ENCODE measurements at regions not wholly inside any gene's neighbourhood (a gene's known extent, or its start where the extent isn't known, plus 50 kb on each side); places are given as distances from the start of the nearest gene placed in this dataset.

GRCh38 chr18:72063001-72063400 is 481.1 kb downstream of the CBLN2 start:
- peak; percentile 85 for DNase-seq

GRCh38 chr18:72058851-72059250 is 485.3 kb downstream of the CBLN2 start:
- no peak for DNase-seq

GRCh38 chr18:72056171-72056570 is 488.0 kb downstream of the CBLN2 start:
- no peak for DNase-seq

- DNase-seq, result no peak
Measured at GRCh38 chr18:72041313-72042032, 502.7 kb downstream of the CBLN2 start.

GRCh38 chr18:72013427-72013850 is 530.7 kb downstream of the CBLN2 start:
- no peak for DNase-seq

- no peak for DNase-seq
Measured at GRCh38 chr18:71998547-71999097, 545.5 kb downstream of the CBLN2 start.

- no peak for DNase-seq
Measured at GRCh38 chr18:71995904-71996465, 548.2 kb downstream of the CBLN2 start.

GRCh38 chr18:71994273-71994672 is 549.9 kb downstream of the CBLN2 start:
- no peak for DNase-seq

- DNase-seq, result no peak
Measured at GRCh38 chr18:71989616-71990015, 554.5 kb downstream of the CBLN2 start.

GRCh38 chr18:71986351-71987050 is 557.6 kb downstream of the CBLN2 start:
- no peak for DNase-seq

- DNase-seq, result no peak
Measured at GRCh38 chr18:71976744-71977143, 567.4 kb downstream of the CBLN2 start.

GRCh38 chr18:71966791-71967190 is 577.4 kb downstream of the CBLN2 start:
- no peak for DNase-seq

GRCh38 chr18:71958605-71959004 is 585.5 kb downstream of the CBLN2 start:
- no peak for DNase-seq

GRCh38 chr18:71951001-71951400 is 593.1 kb downstream of the CBLN2 start:
- no peak for DNase-seq

- no peak for DNase-seq
Measured at GRCh38 chr18:71942433-71942832, 601.7 kb downstream of the CBLN2 start.

- DNase-seq, result no peak
Measured at GRCh38 chr18:71939483-71939882, 604.7 kb downstream of the CBLN2 start.

- no peak for DNase-seq
Measured at GRCh38 chr18:71936744-71937143, 607.4 kb downstream of the CBLN2 start.

GRCh38 chr18:71919211-71919610 is 624.9 kb downstream of the CBLN2 start:
- no peak for DNase-seq

GRCh38 chr18:71913641-71914040 is 630.5 kb downstream of the CBLN2 start:
- DNase-seq, result no peak

- no peak for DNase-seq
Measured at GRCh38 chr18:71902482-71902881, 641.7 kb downstream of the CBLN2 start.

- DNase-seq, result peak; percentile 39
Measured at GRCh38 chr18:71899707-71900472, 644.3 kb downstream of the CBLN2 start.

- no peak for DNase-seq
Measured at GRCh38 chr18:71899183-71899582, 645.0 kb downstream of the CBLN2 start.

- DNase-seq, result no peak
Measured at GRCh38 chr18:71887509-71887908, 656.6 kb downstream of the CBLN2 start.

Measured in NCI-H510A (cell line).